ENCODE measurements at regions not wholly inside any gene's neighbourhood (a gene's known extent, or its start where the extent isn't known, plus 50 kb on each side); places are given as distances from the start of the nearest gene placed in this dataset.

- TF ChIP-seq REST (IDR thresholded peaks at IDR 0.05; ENCODE audit: low read depth) (no peak), MAX (IDR thresholded peaks at IDR 0.05) (no peak), SRF (IDR thresholded peaks at IDR 0.05; ENCODE audit: low read depth) (no peak), EZH2 (IDR thresholded peaks at IDR 0.05) (no peak)
These were observed 289.4 kb upstream of the SP8 start (continued) for GRCh38 chr7:21076054-21076453.

- no peaks in the 10 kb centered on the region for H3K79me2 ChIP-seq (ENCODE audit: insufficient read depth, low read length)
- no peaks in the 10 kb centered on the region for H3K9me2 ChIP-seq (ENCODE audit: insufficient read depth)
- ChIA-PET POLR2A (no interaction called here), CTCF (no interaction called here), RAD21 (ENCODE audit: low non-redundant PET in 1 of 2, low total read pairs in 2 of 2, uncharacterized antibody in 2 of 2, unreplicated experiment in 2 of 2) (no interaction called here)
- no peaks in the 10 kb centered on the region for H3K9me3 ChIP-seq (ENCODE audit: control insufficient read depth in 1 of 2, insufficient read depth in 1 of 2, low read depth in 1 of 2, low read length in 2 of 2)
- H3K9ac ChIP-seq (ENCODE audit: low read length) = no peak overlapping the region
- H3K36me3 ChIP-seq (ENCODE audit: control insufficient read depth in 1 of 2, insufficient read depth in 2 of 2, low read length in 2 of 2) = no peaks in the 10 kb centered on the region
- H4K20me1 ChIP-seq (ENCODE audit: insufficient read depth) = no peaks in the 10 kb centered on the region
- ATAC-seq = no peak
- intact Hi-C loops (cut with micrococcal nuclease) = no loop called here
- no peak overlapping the region for H3K27ac ChIP-seq (ENCODE audit: low read depth, low read length)
- BruUV-seq (replicated peaks) = no TSS peak
- no peak for DNase-seq (ENCODE audit: low read depth, low spot score)
- H2AFZ ChIP-seq (ENCODE audit: low read depth, low read length, poor library complexity, severe bottlenecking) = no peak overlapping the region
- H3K4me2 ChIP-seq (ENCODE audit: low read length) = no peak overlapping the region
- TF ChIP-seq ELF1 (IDR thresholded peaks at IDR 0.05; ENCODE audit: borderline replicate concordance, low read depth) = no peak
- H3K4me3 ChIP-seq (replicated peaks in 1 of 2; ENCODE audit: low read depth in 1 of 2, low read length in 2 of 2) = no peak overlapping the region
- peaks cover 0 to 4% of the 10 kb centered on the region in 2 experiments; a peak in 2 of 4 replicates for H3K4me1 ChIP-seq (ENCODE audit: control insufficient read depth in 1 of 2, insufficient read depth in 2 of 2, low read length in 2 of 2)
- H3K27me3 ChIP-seq (ENCODE audit: insufficient read depth, low read length) = no peaks in the 10 kb centered on the region
These were observed 289.9 kb upstream of the SP8 start for GRCh38 chr7:21076574-21076973.

Data from HCT116 (cell line).